Left lung (tissue), 4 donors: ENCODE measurements at regions not wholly inside any gene's neighbourhood (a gene's known extent, or its start where the extent isn't known, plus 50 kb on each side); places are given as distances from the start of the nearest gene placed in this dataset.

ENCODE experiments used
- ATAC-seq: fragments of 200-7000 bp; cut with Tn5 transposase; one replicate; pipeline ENCODE4 v1.9.1; 2020; ENCODE audit warnings: moderate library complexity
- DNase-seq, 4 donors: peaks; one replicate each; pipeline ENCODE4 v3.0.0-alpha.2; 2013 to 2020
- H3K27ac ChIP-seq, 2 donors: fragments of 200-600 bp; sonication (generic) in 1 of 2; one replicate each; pipeline versions ENCODE4 v1.5.0 to v1.8.0; 2020 to 2021
- H3K27me3 ChIP-seq, 2 donors: fragments of 200-600 bp; sonication (generic) in 1 of 2; one replicate each; pipeline versions ENCODE4 v1.5.0 to v1.8.0; 2020 to 2021
- H3K36me3 ChIP-seq, 2 donors: fragments of 200-600 bp; sonication (generic) in 1 of 2; one replicate each; pipeline versions ENCODE4 v1.5.0 to v1.8.0; 2020 to 2021
- H3K4me1 ChIP-seq, 2 donors: fragments of 200-600 bp; one replicate each; pipeline ENCODE4 v1.8.0; 2021
- H3K4me3 ChIP-seq, 2 donors: fragments of 200-600 bp; sonication (generic) in 1 of 2; one replicate each; pipeline versions ENCODE4 v1.5.0 to v1.8.0; 2020 to 2021; ENCODE audit warnings: mild to moderate bottlenecking in 1 of 2
- H3K9me3 ChIP-seq, 2 donors: fragments of 200-600 bp; sonication (generic) in 1 of 2; one replicate each; pipeline versions ENCODE4 v1.5.0 to v1.8.0; 2020 to 2021
- CTCF ChIP-seq, 2 donors: fragments of 200-600 bp; sonication (generic) in 1 of 2; IDR thresholded peaks; one replicate each; pipeline versions ENCODE4 v1.5.0 to v1.8.0; 2021; ENCODE audit warnings: antibody characterized with exemption in 2 of 2
- intact Hi-C, 2 donors: fragments of 100-400 bp; cut with DNase I; formaldehyde crosslinking; loops; one replicate each; pipeline versions ENCODE4 v1.11.2 to v1.14.2; 2022
- donor health status: DM: no; HTN: yes; CAD: no.
- donor health status: DM: no; HTN: no; CAD: no.

- DNase-seq (no peak), ATAC-seq (no peak)
- no peaks in the 10 kb centered on the region for H3K4me1 ChIP-seq
- H3K27me3 ChIP-seq, result no peaks in the 10 kb centered on the region
- H3K36me3 ChIP-seq, result no peaks in the 10 kb centered on the region
- intact Hi-C loops, result no loop called here
- TF ChIP-seq CTCF (IDR thresholded peaks at IDR 0.05), result no peak
- H3K9me3 ChIP-seq, result no peaks in the 10 kb centered on the region
- no peak overlapping the region for H3K4me3 ChIP-seq
- H3K27ac ChIP-seq, result no peak overlapping the region
These were observed 96.0 kb upstream of the CLSTN2 start for GRCh38 chr3:139839014-139839413.

- H3K27me3 ChIP-seq, result no peaks in the 10 kb centered on the region
- no peaks in the 10 kb centered on the region for H3K9me3 ChIP-seq
- DNase-seq (no peak), ATAC-seq (no peak)
- no peaks in the 10 kb centered on the region for H3K4me1 ChIP-seq
- H3K36me3 ChIP-seq, result no peaks in the 10 kb centered on the region
- H3K4me3 ChIP-seq, result no peak overlapping the region
- intact Hi-C loops, result no loop called here
- no peak overlapping the region for H3K27ac ChIP-seq
- no peak for TF ChIP-seq CTCF (IDR thresholded peaks at IDR 0.05)
These were observed 96.6 kb upstream of the CLSTN2 start for GRCh38 chr3:139838269-139838957.

GRCh38 chr3:139836698-139837464, 98.1 kb upstream of the CLSTN2 start:
- no peak overlapping the region for H3K27ac ChIP-seq
- no peak for ATAC-seq
- no peak for TF ChIP-seq CTCF (IDR thresholded peaks at IDR 0.05)
- intact Hi-C loops, result no loop called here
- no peak overlapping the region for H3K4me3 ChIP-seq
- no peaks in the 10 kb centered on the region for H3K36me3 ChIP-seq
- no peaks in the 10 kb centered on the region for H3K27me3 ChIP-seq
- no peaks in the 10 kb centered on the region for H3K4me1 ChIP-seq
- DNase-seq, result no peak
- H3K9me3 ChIP-seq, result no peaks in the 10 kb centered on the region

GRCh38 chr3:139835830-139836683, 98.9 kb upstream of the CLSTN2 start:
- intact Hi-C loops, result no loop called here
- no peak overlapping the region for H3K4me3 ChIP-seq
- H3K27me3 ChIP-seq, result no peaks in the 10 kb centered on the region
- H3K27ac ChIP-seq, result no peak overlapping the region
- ATAC-seq, result no peak
- H3K4me1 ChIP-seq, result no peaks in the 10 kb centered on the region
- DNase-seq, result no peak
- TF ChIP-seq CTCF (IDR thresholded peaks at IDR 0.05), result no peak
- H3K9me3 ChIP-seq, result no peaks in the 10 kb centered on the region
- no peaks in the 10 kb centered on the region for H3K36me3 ChIP-seq

GRCh38 chr3:139832998-139833397, 102.0 kb upstream of the CLSTN2 start:
- no peak overlapping the region for H3K4me3 ChIP-seq
- no peaks in the 10 kb centered on the region for H3K4me1 ChIP-seq
- H3K27ac ChIP-seq, result no peak overlapping the region
- no peaks in the 10 kb centered on the region for H3K9me3 ChIP-seq
- H3K36me3 ChIP-seq, result no peaks in the 10 kb centered on the region
- no peak for ATAC-seq
- TF ChIP-seq CTCF (IDR thresholded peaks at IDR 0.05), result no peak
- DNase-seq, result no peak
- intact Hi-C loops, result no loop called here
- peaks cover 0 to 8% of the 10 kb centered on the region in 2 donors for H3K27me3 ChIP-seq
